ENCODE measurements at regions not wholly inside any gene's neighbourhood (a gene's known extent, or its start where the extent isn't known, plus 50 kb on each side); places are given as distances from the start of the nearest gene placed in this dataset.
"Not testable (repeated sequence)": the region's sequence is repeated elsewhere in the genome, so short reads cannot be mapped to it uniquely, and the experiment has no call there.

DNA sequence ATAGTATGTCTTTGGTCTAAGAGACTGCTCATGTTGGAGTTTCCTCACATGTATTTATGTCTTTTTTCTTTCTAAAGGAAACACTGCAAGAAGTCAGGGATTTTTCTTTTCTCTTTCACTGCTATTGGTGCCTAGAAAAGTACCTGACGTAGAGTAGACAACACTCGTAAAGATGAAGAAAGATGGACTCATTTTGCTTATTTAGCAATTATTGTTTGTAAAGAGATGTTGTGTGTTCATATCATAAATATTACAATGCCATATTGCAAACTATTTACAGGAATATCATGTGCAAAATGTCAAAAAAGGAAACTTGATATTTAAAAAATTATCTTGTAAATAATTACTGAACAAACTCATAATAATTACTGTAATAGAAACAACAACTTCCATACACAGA, 2711.5 kb upstream of the PCDH20 start:
- DNase-seq (ENCODE audit: low spot score), result no peak
- Mint-ChIP-seq H3K27me3 (ENCODE audit: low read depth) (no peaks in the 10 kb centered on the region), H3K36me3 (ENCODE audit: low read depth) (no peaks in the 10 kb centered on the region), H3K4me3 (no peak overlapping the region), H3K4me1 (ENCODE audit: low read depth) (no peaks in the 10 kb centered on the region), H3K27ac (no peak overlapping the region), H3K9me3 (peaks cover 10% of the 10 kb centered on the region)

DNA sequence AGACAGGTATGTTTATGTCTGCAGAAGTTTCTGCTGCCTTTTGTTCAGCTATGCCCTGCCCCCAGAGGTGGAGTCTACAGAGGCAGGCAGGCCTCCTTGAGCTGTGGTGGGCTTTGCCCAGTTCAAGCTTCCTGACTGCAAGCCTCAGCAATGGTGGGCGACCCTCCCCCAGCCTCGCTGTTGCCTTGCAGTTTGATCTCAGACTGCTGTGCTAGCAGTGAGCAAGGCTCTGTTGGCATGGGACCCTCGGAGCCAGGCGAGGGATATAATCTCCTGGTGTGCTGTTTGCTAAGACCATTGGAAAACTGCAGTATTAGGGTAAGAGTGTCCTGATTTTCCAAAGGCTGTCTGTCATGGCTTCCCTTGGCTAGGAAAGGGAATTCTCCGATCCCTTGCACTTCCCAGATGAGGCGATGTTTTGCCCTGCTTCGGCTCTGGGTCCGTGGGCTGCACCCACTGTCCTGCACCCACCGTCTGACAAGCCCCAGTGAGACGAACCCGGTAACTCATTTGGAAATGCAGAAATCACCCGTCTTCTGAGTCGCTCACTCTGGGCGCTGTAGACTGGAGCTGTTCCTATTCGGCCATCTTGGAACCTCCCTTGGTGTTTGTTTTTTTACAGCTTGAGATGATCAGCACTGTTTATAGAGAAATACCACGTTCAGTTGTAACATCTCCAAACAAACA, 2705.5 kb upstream of the PCDH20 start:
- DNase-seq (ENCODE audit: low spot score); H3K4me1 Mint-ChIP-seq (ENCODE audit: low read depth): not testable (repeated sequence)

DNA sequence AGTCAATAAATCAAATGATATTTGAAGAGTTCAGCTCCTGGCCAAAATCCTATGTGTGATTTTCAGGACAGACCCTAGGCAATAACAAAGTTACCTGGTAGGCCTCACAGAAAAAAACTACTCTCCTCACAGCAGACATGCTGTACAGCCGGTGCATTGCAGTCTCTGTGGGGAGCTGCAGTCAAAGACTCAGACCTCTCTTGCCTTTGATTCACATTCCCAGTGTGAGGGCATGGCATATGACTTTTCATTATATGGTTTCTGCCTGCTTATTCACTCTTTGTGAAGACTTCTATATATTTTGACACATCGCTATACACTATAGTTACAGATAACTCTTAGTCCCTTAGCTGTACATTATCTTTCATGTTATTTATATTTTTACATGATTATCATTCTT, 2684.3 kb upstream of the PCDH20 start:
- Mint-ChIP-seq H3K4me1 (ENCODE audit: low read depth) (no peaks in the 10 kb centered on the region), H3K9me3 (peaks cover 14% of the 10 kb centered on the region), H3K27ac (no peak overlapping the region), H3K27me3 (ENCODE audit: low read depth) (no peaks in the 10 kb centered on the region), H3K36me3 (ENCODE audit: low read depth) (no peaks in the 10 kb centered on the region), H3K4me3 (no peak overlapping the region)
- DNase-seq (ENCODE audit: low spot score), result no peak

More for the DNA sequence above, 2705.5 kb upstream of the PCDH20 start:
- H3K9me3 Mint-ChIP-seq, result peaks cover 36% of the 10 kb centered on the region
- not testable (repeated sequence) for H3K27me3 Mint-ChIP-seq (ENCODE audit: low read depth); H3K36me3 Mint-ChIP-seq (ENCODE audit: low read depth); H3K4me3 Mint-ChIP-seq; H3K27ac Mint-ChIP-seq

DNA sequence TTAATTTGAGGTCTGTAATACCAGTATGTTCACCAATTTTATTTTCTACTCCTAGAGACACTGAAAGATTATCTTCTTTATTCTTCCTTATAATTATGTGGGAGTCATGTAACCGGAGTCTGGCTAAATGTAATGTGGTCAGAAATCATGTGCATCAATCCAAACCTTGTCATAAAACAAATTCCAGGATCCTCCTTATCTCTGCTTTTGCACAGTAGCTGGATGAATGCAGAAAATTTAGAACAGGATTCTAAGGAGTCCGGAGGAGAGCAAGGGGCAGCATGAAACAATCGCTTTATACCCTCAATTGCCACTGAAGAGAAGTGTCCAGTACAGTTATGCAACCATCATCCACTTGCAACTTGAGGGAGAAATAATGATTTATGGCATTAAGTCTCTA, 2674.7 kb upstream of the PCDH20 start:
- H3K4me1 Mint-ChIP-seq (ENCODE audit: low read depth), result no peaks in the 10 kb centered on the region

DNA sequence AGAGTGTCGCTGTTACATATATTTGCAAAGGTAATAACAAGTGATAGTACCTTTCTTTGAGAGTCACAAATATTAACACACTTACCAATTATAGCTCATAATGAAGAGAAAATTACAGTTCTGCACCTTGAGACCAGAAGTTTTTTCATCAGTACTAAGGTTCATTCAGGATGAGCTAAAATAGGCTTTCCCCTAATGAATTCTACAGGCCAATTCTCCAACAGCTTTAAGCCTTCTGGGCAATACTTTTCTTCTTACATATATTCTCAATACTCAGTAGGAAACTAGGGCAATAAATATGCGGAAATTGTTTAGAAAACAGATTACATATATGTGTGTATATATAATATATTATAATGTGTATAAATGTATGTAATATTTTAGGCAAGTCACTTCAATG, 2672.8 kb upstream of the PCDH20 start:
- no peaks in the 10 kb centered on the region for H3K4me1 Mint-ChIP-seq (ENCODE audit: low read depth)
- H3K36me3 Mint-ChIP-seq (ENCODE audit: low read depth), result no peaks in the 10 kb centered on the region
- no peak overlapping the region for H3K4me3 Mint-ChIP-seq
- H3K9me3 Mint-ChIP-seq, result peaks cover 42% of the 10 kb centered on the region
- no peak for DNase-seq (ENCODE audit: low spot score)
- no peaks in the 10 kb centered on the region for H3K27me3 Mint-ChIP-seq (ENCODE audit: low read depth)
- no peak overlapping the region for H3K27ac Mint-ChIP-seq

More for the DNA sequence above, 2674.7 kb upstream of the PCDH20 start:
- Mint-ChIP-seq H3K27ac (no peak overlapping the region), H3K4me3 (no peak overlapping the region), H3K9me3 (peaks cover 35% of the 10 kb centered on the region), H3K36me3 (ENCODE audit: low read depth) (no peaks in the 10 kb centered on the region), H3K27me3 (ENCODE audit: low read depth) (no peaks in the 10 kb centered on the region)
- no peak for DNase-seq (ENCODE audit: low spot score)

DNA sequence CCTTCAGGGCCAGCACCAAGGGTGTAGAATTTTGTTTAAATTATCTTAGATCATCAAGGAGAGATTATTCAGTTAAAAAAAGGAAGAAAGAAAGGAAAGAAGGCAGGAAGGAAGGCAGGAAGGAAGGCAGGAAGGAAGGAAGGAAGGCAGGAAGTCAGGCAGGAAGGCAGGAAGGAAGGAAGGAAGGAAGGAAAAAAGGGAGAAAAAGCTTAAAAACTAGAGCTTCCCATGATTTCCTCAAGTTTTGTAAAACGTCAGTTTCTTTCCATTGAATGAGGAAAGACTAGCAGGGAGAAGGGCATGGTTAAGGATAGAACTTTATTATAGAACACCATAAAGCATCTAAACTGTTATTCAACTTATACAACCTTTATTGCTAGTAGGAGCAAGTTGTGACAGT, 2672.0 kb upstream of the PCDH20 start:
- Mint-ChIP-seq H3K4me3 (no peak overlapping the region), H3K27me3 (ENCODE audit: low read depth) (no peaks in the 10 kb centered on the region), H3K9me3 (peaks cover 50% of the 10 kb centered on the region), H3K4me1 (ENCODE audit: low read depth) (no peaks in the 10 kb centered on the region), H3K27ac (no peak overlapping the region), H3K36me3 (ENCODE audit: low read depth) (no peaks in the 10 kb centered on the region)
- no peak for DNase-seq (ENCODE audit: low spot score)

DNA sequence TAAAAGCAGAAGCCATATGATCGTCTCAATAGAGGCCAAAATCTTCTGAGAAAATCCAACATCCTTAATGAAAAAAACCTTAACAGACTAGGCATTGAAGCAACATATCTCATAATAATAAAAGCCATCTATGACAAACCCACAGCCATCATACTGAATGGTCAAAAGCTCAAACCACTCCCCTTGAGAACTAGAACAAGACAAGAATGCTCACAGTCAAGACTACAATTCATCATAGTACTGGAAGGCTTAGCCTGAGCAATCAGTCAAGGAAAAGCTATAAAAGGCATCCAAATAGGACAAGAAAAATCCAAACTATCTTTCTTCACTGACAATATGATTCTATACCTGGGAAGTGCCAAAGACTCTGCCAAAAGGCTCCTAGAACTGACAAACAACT, 2668.2 kb upstream of the PCDH20 start:
- DNase-seq (ENCODE audit: low spot score), result no peak
- no peak overlapping the region for H3K27ac Mint-ChIP-seq
- H3K4me3 Mint-ChIP-seq, result no peak overlapping the region
- H3K27me3 Mint-ChIP-seq (ENCODE audit: low read depth), result no peaks in the 10 kb centered on the region
- H3K36me3 Mint-ChIP-seq (ENCODE audit: low read depth), result no peaks in the 10 kb centered on the region
- H3K9me3 Mint-ChIP-seq, result peaks cover 53% of the 10 kb centered on the region
- no peaks in the 10 kb centered on the region for H3K4me1 Mint-ChIP-seq (ENCODE audit: low read depth)

DNA sequence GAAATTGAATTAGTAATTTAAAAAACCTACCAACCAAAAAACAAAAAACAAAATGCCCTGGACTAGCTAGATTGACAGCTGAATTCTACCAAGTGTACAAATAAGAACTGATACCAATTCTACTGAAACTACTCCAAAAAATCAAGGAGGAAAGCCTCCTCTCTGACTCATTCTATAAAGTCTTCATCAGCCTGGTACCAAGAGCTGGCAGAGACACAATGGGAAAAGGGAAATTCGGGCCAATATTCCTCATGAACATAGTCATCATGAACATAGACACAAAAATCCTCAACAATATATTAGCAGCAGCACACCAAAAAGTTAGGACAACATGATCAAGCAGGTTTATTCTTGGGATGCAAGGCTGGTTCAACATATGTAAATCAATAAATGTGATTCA, 2667.7 kb upstream of the PCDH20 start:
- H3K4me3 Mint-ChIP-seq, result no peak overlapping the region
- DNase-seq (ENCODE audit: low spot score), result no peak
- H3K36me3 Mint-ChIP-seq (ENCODE audit: low read depth), result no peaks in the 10 kb centered on the region
- peaks cover 51% of the 10 kb centered on the region for H3K9me3 Mint-ChIP-seq
- no peak overlapping the region for H3K27ac Mint-ChIP-seq
- H3K27me3 Mint-ChIP-seq (ENCODE audit: low read depth), result no peaks in the 10 kb centered on the region
- no peaks in the 10 kb centered on the region for H3K4me1 Mint-ChIP-seq (ENCODE audit: low read depth)

DNA sequence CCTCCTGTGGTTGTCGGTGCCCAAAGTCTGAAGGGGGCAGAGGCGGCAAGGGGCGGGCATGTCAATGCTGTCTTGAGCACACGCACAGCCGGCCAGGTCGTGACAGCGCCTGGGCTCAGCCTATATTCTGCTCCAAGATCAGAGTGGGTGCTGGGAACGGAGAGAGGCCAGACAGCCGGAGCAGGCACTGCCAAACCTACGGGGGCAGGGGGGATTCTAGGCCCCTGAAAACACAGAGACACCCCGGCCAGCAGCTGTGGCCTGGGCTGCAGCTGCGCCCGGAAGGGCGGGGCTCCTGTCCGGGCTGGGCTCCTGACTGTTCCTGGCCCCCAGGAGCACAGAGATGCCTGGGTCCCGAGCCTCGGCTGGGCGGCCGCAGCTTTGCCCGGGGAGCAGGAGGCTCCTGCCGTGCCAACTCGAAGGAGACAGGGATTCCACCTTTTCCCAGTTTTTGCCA, 2662.9 kb upstream of the PCDH20 start:
- no peak overlapping the region for H3K4me3 Mint-ChIP-seq
- no peaks in the 10 kb centered on the region for H3K4me1 Mint-ChIP-seq (ENCODE audit: low read depth)
- peaks cover 22% of the 10 kb centered on the region for H3K9me3 Mint-ChIP-seq
- no peaks in the 10 kb centered on the region for H3K36me3 Mint-ChIP-seq (ENCODE audit: low read depth)
- no peak overlapping the region for H3K27ac Mint-ChIP-seq
- DNase-seq (ENCODE audit: low spot score), result no peak
- no peaks in the 10 kb centered on the region for H3K27me3 Mint-ChIP-seq (ENCODE audit: low read depth)

DNA sequence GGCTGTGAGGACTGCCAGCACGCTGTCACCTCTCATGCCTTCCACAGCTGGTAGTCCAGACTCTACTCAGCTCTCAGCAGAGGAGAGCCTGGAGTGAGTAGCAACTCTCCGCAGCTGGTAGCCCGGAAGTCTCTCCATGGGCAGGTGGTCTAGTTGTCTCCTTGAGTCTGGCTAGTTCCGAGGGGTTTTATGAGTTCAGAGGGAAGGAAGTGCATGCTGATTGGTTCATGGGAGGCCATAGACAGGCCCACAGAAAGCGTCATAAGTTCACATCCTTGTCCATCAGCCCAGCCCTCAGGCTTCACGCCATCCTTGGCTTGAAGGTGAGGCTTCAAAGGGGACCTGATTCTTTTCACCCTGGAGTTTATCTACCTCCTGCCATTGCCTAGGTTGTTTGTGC, 2662.4 kb upstream of the PCDH20 start:
- no peaks in the 10 kb centered on the region for H3K4me1 Mint-ChIP-seq (ENCODE audit: low read depth)
- no peak for DNase-seq (ENCODE audit: low spot score)
- no peaks in the 10 kb centered on the region for H3K36me3 Mint-ChIP-seq (ENCODE audit: low read depth)
- no peaks in the 10 kb centered on the region for H3K27me3 Mint-ChIP-seq (ENCODE audit: low read depth)
- peaks cover 18% of the 10 kb centered on the region for H3K9me3 Mint-ChIP-seq
- no peak overlapping the region for H3K27ac Mint-ChIP-seq
- no peak overlapping the region for H3K4me3 Mint-ChIP-seq

DNA sequence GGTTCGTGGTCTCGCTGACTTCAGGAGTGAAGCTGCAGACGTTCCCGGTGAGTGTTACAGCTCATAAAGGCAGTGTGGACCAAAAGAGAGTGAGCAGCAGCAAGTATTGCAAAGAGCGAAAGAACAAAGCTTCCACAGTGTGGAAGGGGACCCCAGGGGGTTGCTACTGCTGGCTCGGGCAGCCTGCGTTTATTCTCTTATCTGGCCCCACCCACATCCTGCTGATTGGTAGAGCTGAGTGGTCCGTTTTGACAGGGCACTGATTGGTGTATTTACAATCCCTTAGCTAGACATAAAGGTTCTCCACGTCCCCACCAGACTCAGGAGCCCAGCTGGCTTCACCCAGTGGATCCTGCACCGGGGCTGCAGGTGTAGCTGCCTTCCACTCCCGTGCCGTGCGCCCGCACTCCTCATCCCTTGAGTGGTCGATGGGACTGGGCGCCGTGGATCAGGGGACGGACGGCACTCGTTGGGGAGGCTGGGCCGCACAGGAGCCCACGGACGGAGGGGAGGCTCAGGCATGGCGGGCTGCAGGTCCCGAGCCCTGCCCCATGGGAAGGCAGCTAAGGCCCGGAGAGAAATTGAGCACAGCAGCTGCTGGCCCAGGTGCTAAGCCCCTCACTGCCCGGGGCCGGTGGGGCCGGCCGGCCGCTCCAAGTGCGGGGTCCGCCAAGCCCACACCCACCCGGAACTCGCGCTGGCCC, 2661.6 kb upstream of the PCDH20 start:
- H3K36me3 Mint-ChIP-seq (ENCODE audit: low read depth); H3K27ac Mint-ChIP-seq; H3K4me3 Mint-ChIP-seq; DNase-seq (ENCODE audit: low spot score); H3K27me3 Mint-ChIP-seq (ENCODE audit: low read depth); H3K4me1 Mint-ChIP-seq (ENCODE audit: low read depth): not testable (repeated sequence)
- H3K9me3 Mint-ChIP-seq, result peaks cover 11% of the 10 kb centered on the region

DNA sequence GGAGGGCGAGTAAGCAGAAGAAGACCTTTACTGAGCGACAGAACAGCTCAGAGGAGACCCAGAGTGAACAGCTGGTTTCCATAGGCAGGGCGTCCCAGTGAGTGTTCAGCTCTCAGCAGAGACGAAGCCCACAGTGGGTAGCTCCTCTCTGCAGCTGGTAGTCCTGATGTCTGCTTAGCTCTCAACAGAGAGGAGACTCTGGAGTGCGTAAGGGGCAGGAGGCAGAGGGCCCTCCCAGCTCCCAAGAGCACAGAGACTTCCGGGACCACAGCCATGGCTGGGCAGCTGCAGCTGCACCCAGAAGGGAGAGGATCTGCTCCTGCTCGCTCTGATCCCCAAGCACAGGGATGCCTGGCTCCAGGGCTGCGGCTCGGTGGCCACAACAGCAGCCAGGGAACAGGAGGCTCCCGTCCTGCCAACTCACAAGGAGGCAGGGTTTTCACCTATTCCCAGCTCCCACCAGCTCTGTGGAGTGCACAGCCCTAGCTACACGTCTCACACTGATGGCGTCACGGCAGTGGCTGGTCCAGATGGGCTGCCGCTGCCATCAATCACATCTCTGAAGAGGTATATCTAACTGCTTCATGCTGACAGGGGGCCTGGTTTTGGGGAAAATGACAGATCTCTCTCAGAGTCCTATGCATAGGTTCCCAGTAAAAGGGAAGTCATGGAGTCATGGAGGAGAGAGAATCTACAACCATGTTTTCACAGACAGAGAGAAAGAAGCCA, 2660.1 kb upstream of the PCDH20 start:
- Mint-ChIP-seq H3K4me1 (ENCODE audit: low read depth) (no peaks in the 10 kb centered on the region), H3K4me3 (no peak overlapping the region), H3K36me3 (ENCODE audit: low read depth) (no peaks in the 10 kb centered on the region), H3K9me3 (peaks cover 3% of the 10 kb centered on the region), H3K27me3 (ENCODE audit: low read depth) (no peaks in the 10 kb centered on the region), H3K27ac (no peak overlapping the region)
- no peak for DNase-seq (ENCODE audit: low spot score)

DNA sequence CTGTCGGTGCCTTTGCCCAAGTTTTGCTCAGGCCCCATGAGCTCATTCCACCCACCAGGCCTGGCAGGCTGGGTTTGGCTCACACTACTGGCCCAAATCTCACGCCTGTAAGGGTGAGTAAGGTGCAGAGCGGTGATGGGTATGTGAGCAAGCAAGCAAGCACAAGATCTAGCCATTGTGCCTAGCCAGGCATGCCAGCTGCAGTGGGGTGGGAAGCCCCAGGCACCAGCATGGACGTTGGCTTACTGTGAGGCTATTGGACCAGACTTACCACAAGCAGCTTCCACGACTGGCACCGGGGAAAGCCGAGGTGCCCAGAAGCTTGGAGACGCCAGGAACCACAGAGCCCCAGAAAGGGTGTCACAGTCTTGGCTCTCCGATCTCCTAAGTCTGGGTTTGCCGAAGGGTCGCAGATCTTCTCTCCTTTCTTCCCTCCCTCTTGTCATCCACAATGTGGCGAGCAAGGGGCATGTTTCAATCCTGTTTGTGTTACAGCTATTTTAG, 2659.4 kb upstream of the PCDH20 start:
- no peaks in the 10 kb centered on the region for H3K36me3 Mint-ChIP-seq (ENCODE audit: low read depth)
- H3K27ac Mint-ChIP-seq, result no peak overlapping the region
- H3K27me3 Mint-ChIP-seq (ENCODE audit: low read depth), result no peaks in the 10 kb centered on the region
- H3K9me3 Mint-ChIP-seq, result no peaks in the 10 kb centered on the region
- no peaks in the 10 kb centered on the region for H3K4me1 Mint-ChIP-seq (ENCODE audit: low read depth)
- H3K4me3 Mint-ChIP-seq, result no peak overlapping the region
- no peak for DNase-seq (ENCODE audit: low spot score)

DNA sequence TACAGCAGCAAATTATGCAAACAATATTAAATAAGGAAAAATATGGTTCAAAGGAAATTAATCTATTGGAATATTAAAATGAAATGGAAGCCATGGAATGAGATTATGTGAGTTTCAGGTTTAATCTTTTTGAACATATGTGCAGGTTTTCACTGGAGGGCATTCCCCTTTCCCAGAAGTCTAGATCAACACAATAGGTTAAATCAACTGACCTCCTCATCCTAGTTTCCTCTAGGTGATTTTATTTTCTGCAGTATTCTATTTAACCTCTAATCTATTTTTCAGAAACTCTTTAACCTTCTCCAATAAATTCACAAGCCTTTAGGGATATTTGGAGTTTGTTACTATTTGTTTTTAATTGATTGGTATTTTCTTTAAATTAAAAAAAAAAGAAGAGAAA, 2657.6 kb upstream of the PCDH20 start:
- Mint-ChIP-seq H3K27ac (no peak overlapping the region), H3K4me3 (no peak overlapping the region), H3K27me3 (ENCODE audit: low read depth) (no peaks in the 10 kb centered on the region), H3K4me1 (ENCODE audit: low read depth) (no peaks in the 10 kb centered on the region), H3K36me3 (ENCODE audit: low read depth) (no peaks in the 10 kb centered on the region), H3K9me3 (no peaks in the 10 kb centered on the region)
- DNase-seq (ENCODE audit: low spot score), result no peak
